Stomach (tissue), 8 donors: ENCODE measurements at regions not wholly inside any gene's neighbourhood (a gene's known extent, or its start where the extent isn't known, plus 50 kb on each side); places are given as distances from the start of the nearest gene placed in this dataset.

Source experiments
- DNase-seq, 2 donors: peaks; one replicate each; pipeline versions ENCODE4 v3.0.0 to v3.0.0-alpha.2; 2013 to 2019
- H3K27ac ChIP-seq, 5 donors: fragments of 200-600 bp in 4 of 5; sonication (generic) in 4 of 5; one replicate each; pipeline ENCODE4 v1.5.1; 2013 to 2019; ENCODE audit warnings: mild to moderate bottlenecking in 1 of 5, moderate library complexity in 1 of 5
- H3K27me3 ChIP-seq, 3 donors: fragments of 200-600 bp; sonication (generic); one replicate each; pipeline ENCODE4 v1.5.1; 2017 to 2019; ENCODE audit warnings: mixed run types in 1 of 3
- H3K36me3 ChIP-seq, 4 donors: fragments of 200-600 bp; sonication (generic); 1 replicate in 3 of 4; 2 replicates in 1 of 4; pipeline ENCODE4 v1.5.1; 2016 to 2019
- H3K4me1 ChIP-seq, 4 donors: fragments of 200-600 bp; sonication (generic); one replicate each; pipeline ENCODE4 v1.5.1; 2016 to 2019
- H3K4me3 ChIP-seq, 4 donors: fragments of 200-600 bp; sonication (generic) in 3 of 4; one replicate each; pipeline ENCODE4 v1.5.1; 2016 to 2019; ENCODE audit warnings: mild to moderate bottlenecking in 1 of 4
- H3K9me3 ChIP-seq, 4 donors: fragments of 200-600 bp; sonication (generic); one replicate each; pipeline ENCODE4 v1.5.1; 2016 to 2019
- EP300 ChIP-seq: sonication (generic); formaldehyde crosslinking; IDR thresholded peaks from one replicate; pipeline ENCODE4 v1.6.1; 2017; ENCODE audit warnings: antibody characterized with exemption
- POLR2A ChIP-seq, 4 donors: fragments of 450-650 bp; IDR thresholded peaks; one replicate each; pipeline ENCODE4 v1.6.1; 2016; ENCODE audit warnings: antibody characterized with exemption in 4 of 4, control low read depth in 2 of 4, mild to moderate bottlenecking in 1 of 4, moderate library complexity in 1 of 4
- POLR2AphosphoS5 ChIP-seq, 3 donors: sonication (generic); formaldehyde crosslinking; IDR thresholded peaks; one replicate each; pipeline ENCODE4 v1.6.1; 2016; ENCODE audit warnings: antibody characterized with exemption in 3 of 3
- WGBS, 5 donors: extraction: QIAGEN DNeasy Blood & Tissue Kit in 3 of 5; methylation state at CpG; one replicate each; pipeline versions ENCODE4 v1.1.5 to v1.1.7; 2013 to 2018; 5-methylcytosine and 5-hydroxymethylcytosine counted together
- intact Hi-C: fragments of 100-400 bp; cut with DNase I; formaldehyde crosslinking; loops from one replicate; pipeline ENCODE4 v1.15.1; 2023; ENCODE audit warnings: low total_unique reads
- TF ChIP-seq, protein P1 (sequence below), 7 experiments: fragments of 450-650 bp in 4 of 7; fragments of 200-600 bp in 3 of 7; sonication (generic) in 3 of 7; IDR thresholded peaks; one replicate each; pipeline ENCODE4 v1.5.1; 2016 to 2019; ENCODE audit warnings: antibody characterized with exemption in 7 of 7, control low read depth in 2 of 7, mild to moderate bottlenecking in 1 of 7
- donor health status: healthy with polysubstance abuse.
- donor health status: Bipolar disorder and iron deficiency.
- donor health status: healthy.

DNA sequence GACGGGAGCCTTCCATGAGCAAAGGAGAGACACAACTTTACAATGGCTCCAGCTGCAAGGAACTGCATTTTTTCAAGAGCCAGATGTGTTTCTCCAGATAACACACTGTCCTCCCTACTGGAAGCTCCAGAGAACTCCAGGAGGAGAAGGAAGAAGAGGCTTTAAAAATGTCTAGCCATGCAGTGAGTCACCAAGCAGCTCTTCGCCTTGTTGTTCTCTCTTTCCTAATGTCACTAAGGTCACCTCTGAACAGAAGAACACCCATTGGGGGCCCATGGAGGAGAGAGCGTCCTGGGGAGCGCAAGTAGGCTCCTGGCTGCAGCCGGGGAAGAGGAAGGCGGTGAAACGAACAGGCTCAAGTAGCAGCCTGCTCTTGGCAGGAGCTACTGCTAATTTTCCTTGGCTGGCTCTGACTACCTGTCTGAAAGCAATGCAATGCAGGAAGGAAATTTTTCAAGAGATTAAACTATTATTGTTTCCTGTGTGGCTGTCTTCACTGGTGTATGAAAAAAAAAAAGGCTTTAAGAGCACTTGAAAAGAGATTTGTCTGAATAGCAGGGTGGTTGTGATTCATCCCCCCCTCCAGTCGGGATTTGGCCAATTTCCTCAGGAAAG lies 321.9 kb downstream of the SETD4 start:
- H3K9me3 ChIP-seq, result peaks cover 0 to 12% (median 6%) of the 10 kb centered on the region in 4 donors
- H3K4me1 ChIP-seq, result peaks cover 0 to 9% (median 3%) of the 10 kb centered on the region in 4 donors
- no peaks in the 10 kb centered on the region for H3K36me3 ChIP-seq
- H3K4me3 ChIP-seq, result no peak overlapping the region
- intact Hi-C loops, result no loop called here
- H3K27me3 ChIP-seq, result peaks cover 0 to 3% (median 0%) of the 10 kb centered on the region in 3 donors
- 14 to 41% (median 31%) methylated on average over 8 of the region's 8 CpGs for WGBS, 5 donors
- peak in 1 of 2 donors; percentile 38 for DNase-seq
- TF ChIP-seq EP300 (no peak), POLR2AphosphoS5 (IDR thresholded peaks at IDR 0.05) (no peak), POLR2A (IDR thresholded peaks at IDR 0.05) (no peak)
- TF ChIP-seq, protein P1, sequence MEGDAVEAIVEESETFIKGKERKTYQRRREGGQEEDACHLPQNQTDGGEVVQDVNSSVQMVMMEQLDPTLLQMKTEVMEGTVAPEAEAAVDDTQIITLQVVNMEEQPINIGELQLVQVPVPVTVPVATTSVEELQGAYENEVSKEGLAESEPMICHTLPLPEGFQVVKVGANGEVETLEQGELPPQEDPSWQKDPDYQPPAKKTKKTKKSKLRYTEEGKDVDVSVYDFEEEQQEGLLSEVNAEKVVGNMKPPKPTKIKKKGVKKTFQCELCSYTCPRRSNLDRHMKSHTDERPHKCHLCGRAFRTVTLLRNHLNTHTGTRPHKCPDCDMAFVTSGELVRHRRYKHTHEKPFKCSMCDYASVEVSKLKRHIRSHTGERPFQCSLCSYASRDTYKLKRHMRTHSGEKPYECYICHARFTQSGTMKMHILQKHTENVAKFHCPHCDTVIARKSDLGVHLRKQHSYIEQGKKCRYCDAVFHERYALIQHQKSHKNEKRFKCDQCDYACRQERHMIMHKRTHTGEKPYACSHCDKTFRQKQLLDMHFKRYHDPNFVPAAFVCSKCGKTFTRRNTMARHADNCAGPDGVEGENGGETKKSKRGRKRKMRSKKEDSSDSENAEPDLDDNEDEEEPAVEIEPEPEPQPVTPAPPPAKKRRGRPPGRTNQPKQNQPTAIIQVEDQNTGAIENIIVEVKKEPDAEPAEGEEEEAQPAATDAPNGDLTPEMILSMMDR (IDR thresholded peaks at IDR 0.05), result no peak
- H3K27ac ChIP-seq, result no peak overlapping the region

DNA sequence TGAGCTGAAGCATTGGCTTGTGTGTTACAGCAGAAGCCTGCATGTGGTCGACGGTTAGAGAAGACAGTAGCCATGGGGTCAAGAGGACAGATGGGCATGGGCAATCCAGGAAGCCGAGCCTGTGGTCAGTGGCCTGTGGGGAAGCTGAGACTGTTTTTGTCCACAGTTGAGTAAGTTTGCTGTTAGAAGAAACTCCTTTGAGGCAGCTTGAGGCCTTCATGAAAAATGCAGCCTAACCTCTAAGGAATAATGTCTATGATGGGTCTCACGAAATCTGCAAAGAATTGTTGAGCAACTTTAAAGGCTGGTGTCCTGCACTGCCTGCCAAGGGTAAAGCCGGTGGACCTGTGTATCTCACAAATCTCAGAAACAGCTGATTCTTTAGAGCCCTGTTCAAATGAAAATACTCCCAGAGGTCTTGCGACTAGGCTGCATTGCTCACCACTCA lies 322.4 kb downstream of the SETD4 start:
- TF ChIP-seq, protein P1 (IDR thresholded peaks at IDR 0.05), result no peak
- no peak for TF ChIP-seq POLR2A (IDR thresholded peaks at IDR 0.05)
- no peak for TF ChIP-seq EP300
- no peak for TF ChIP-seq POLR2AphosphoS5 (IDR thresholded peaks at IDR 0.05)
- no peaks in the 10 kb centered on the region for H3K36me3 ChIP-seq
- WGBS, 5 donors, result 63 to 74% (median 68%) methylated on average over 6 of the region's 6 CpGs
- H3K27me3 ChIP-seq, result peaks cover 0 to 7% (median 0%) of the 10 kb centered on the region in 3 donors
- H3K27ac ChIP-seq, result no peak overlapping the region
- peaks cover 0 to 9% (median 3%) of the 10 kb centered on the region in 4 donors for H3K4me1 ChIP-seq
- peak in 1 of 2 donors; percentile 13 for DNase-seq
- intact Hi-C loops, result no loop called here
- H3K9me3 ChIP-seq, result peaks cover 0 to 12% (median 6%) of the 10 kb centered on the region in 4 donors
- no peak overlapping the region for H3K4me3 ChIP-seq

- Histone ChIP-seq H3K4me1 (peaks cover 0 to 9% (median 3%) of the 10 kb centered on the region in 4 donors), H3K36me3 (no peaks in the 10 kb centered on the region), H3K4me3 (no peak overlapping the region), H3K27me3 (peaks cover 0 to 11% (median 0%) of the 10 kb centered on the region in 3 donors), H3K9me3 (peaks cover 0 to 12% (median 6%) of the 10 kb centered on the region in 4 donors), H3K27ac (no peak overlapping the region)
- intact Hi-C loops, result no loop called here
- 66 to 83% (median 72%) methylated on average over 4 of the region's 4 CpGs for WGBS, 5 donors
- peak in 1 of 2 donors; percentile 17 for DNase-seq
- TF ChIP-seq POLR2A (IDR thresholded peaks at IDR 0.05) (no peak), POLR2AphosphoS5 (IDR thresholded peaks at IDR 0.05) (no peak), EP300 (no peak)
- TF ChIP-seq, protein P1 (IDR thresholded peaks at IDR 0.05), result no peak
Measured at GRCh38 chr21:35737449-35737848, 322.9 kb downstream of the SETD4 start.

GRCh38 chr21:35732788-35733187 lies 327.5 kb downstream of the SETD4 start:
- intact Hi-C loops, result no loop called here
- Histone ChIP-seq H3K4me1 (no peaks in the 10 kb centered on the region), H3K27me3 (peaks cover 0 to 35% (median 0%) of the 10 kb centered on the region in 3 donors), H3K9me3 (no peaks in the 10 kb centered on the region), H3K36me3 (no peaks in the 10 kb centered on the region), H3K4me3 (no peak overlapping the region), H3K27ac (no peak overlapping the region)
- TF ChIP-seq EP300, result no peak
- no peak for TF ChIP-seq POLR2A (IDR thresholded peaks at IDR 0.05)
- TF ChIP-seq, protein P1 (IDR thresholded peaks at IDR 0.05), result no peak
- TF ChIP-seq POLR2AphosphoS5 (IDR thresholded peaks at IDR 0.05), result no peak
- 57 to 92% (median 72%) methylated on average over 10 of the region's 10 CpGs for WGBS, 5 donors
- DNase-seq, result peak in 1 of 2 donors; percentile 70
